ENCODE measurements at regions not wholly inside any gene's neighbourhood (a gene's known extent, or its start where the extent isn't known, plus 50 kb on each side); places are given as distances from the start of the nearest gene placed in this dataset.

- peak overlapping the region; percentile 43; the same call in 1 of the 2 replicates for H3K4me3 ChIP-seq (ENCODE audit: low read length)
- no peak for TF ChIP-seq ZNF274 (IDR thresholded peaks at IDR 0.05; ENCODE audit: low read depth, low read length)
Measured at GRCh38 chr6:158868890-158869825, 50.0 kb upstream of the EZR start.

Data from GM08714 (cell line).